NB4 (cell line): ENCODE measurements at regions not wholly inside any gene's neighbourhood (a gene's known extent, or its start where the extent isn't known, plus 50 kb on each side); places are given as distances from the start of the nearest gene placed in this dataset.

ENCODE experiments used
- POLR2A ChIP-seq: IDR thresholded peaks from 2 replicates; pipeline ENCODE4 v1.6.1; 2011; ENCODE audit warnings: mild to moderate bottlenecking; ENCODE audit not compliant: insufficient read length; ENCODE audit errors: extremely low read depth
- TF ChIP-seq, protein P1 (sequence below): IDR thresholded peaks from one replicate; pipeline ENCODE4 v1.5.1; 2012; ENCODE audit warnings: low read depth, low read length

- no peak for TF ChIP-seq POLR2A
- TF ChIP-seq, protein P1, sequence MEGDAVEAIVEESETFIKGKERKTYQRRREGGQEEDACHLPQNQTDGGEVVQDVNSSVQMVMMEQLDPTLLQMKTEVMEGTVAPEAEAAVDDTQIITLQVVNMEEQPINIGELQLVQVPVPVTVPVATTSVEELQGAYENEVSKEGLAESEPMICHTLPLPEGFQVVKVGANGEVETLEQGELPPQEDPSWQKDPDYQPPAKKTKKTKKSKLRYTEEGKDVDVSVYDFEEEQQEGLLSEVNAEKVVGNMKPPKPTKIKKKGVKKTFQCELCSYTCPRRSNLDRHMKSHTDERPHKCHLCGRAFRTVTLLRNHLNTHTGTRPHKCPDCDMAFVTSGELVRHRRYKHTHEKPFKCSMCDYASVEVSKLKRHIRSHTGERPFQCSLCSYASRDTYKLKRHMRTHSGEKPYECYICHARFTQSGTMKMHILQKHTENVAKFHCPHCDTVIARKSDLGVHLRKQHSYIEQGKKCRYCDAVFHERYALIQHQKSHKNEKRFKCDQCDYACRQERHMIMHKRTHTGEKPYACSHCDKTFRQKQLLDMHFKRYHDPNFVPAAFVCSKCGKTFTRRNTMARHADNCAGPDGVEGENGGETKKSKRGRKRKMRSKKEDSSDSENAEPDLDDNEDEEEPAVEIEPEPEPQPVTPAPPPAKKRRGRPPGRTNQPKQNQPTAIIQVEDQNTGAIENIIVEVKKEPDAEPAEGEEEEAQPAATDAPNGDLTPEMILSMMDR, result no peak
Observed at GRCh38 chr3:113086560-113087461, 96.0 kb downstream of the GTPBP8 start.
